HepG2 (cell line): ENCODE measurements at regions not wholly inside any gene's neighbourhood (a gene's known extent, or its start where the extent isn't known, plus 50 kb on each side); places are given as distances from the start of the nearest gene placed in this dataset.
A peak's percentile ranks its signal among the peaks of the same experiment; 100 is the strongest.

Experiments
- CREM ChIP-seq, 2 experiments: sonication (generic) in 1 of 2; formaldehyde crosslinking in 1 of 2; IDR thresholded peaks; 2 replicates each; pipeline versions ENCODE4 v1.4.0 to v1.6.1; 2016 to 2020; ENCODE audit warnings: antibody characterized with exemption in 1 of 2, mild to moderate bottlenecking in 1 of 2, missing genetic modification reagents in 1 of 2
- ETV5 ChIP-seq: IDR thresholded peaks from 2 replicates; pipeline ENCODE4 v1.6.1; 2018; ENCODE audit warnings: missing biosample characterization, missing genetic modification reagents, inconsistent platforms, borderline replicate concordance
- FOXO1 ChIP-seq: sonication (generic); formaldehyde crosslinking; IDR thresholded peaks from 2 replicates; pipeline ENCODE4 v1.4.0; 2020; ENCODE audit warnings: missing genetic modification reagents
- HNRNPH1 ChIP-seq: fragments of 200-400 bp; formaldehyde crosslinking; optimal IDR thresholded peaks from 2 replicates; pipeline ENCODE3; 2017; ENCODE audit warnings: mild to moderate bottlenecking, low read depth, low read length
- HOXA3 ChIP-seq: sonication (generic); formaldehyde crosslinking; IDR thresholded peaks from 2 replicates; pipeline ENCODE4 v1.5.0; 2020; ENCODE audit warnings: missing genetic modification reagents
- KDM6A ChIP-seq: IDR thresholded peaks from 2 replicates; pipeline ENCODE4 v1.6.1; 2016; ENCODE audit warnings: low read depth
- MAFG ChIP-seq: sonication (generic); formaldehyde crosslinking; IDR thresholded peaks from 2 replicates; pipeline ENCODE4 v1.5.1; 2020; ENCODE audit warnings: mild to moderate bottlenecking, missing genetic modification reagents
- MIER2 ChIP-seq: IDR thresholded peaks from 2 replicates; pipeline ENCODE4 v1.6.1; 2016; ENCODE audit warnings: missing biosample characterization, missing genetic modification reagents
- NFE2L2 ChIP-seq: fragments of 150-350 bp; IDR thresholded peaks from 2 replicates; pipeline ENCODE4 v1.6.1; 2014; ENCODE audit warnings: low read length
- NR3C1 ChIP-seq: sonication (generic); formaldehyde crosslinking; IDR thresholded peaks from 2 replicates; pipeline ENCODE4 v1.4.0; 2020; ENCODE audit warnings: missing genetic modification reagents
- ZFAT ChIP-seq: sonication (generic); formaldehyde crosslinking; conservative IDR thresholded peaks from 2 replicates; pipeline ENCODE4 v1.8.1; 2023; ENCODE audit warnings: missing genetic modification reagents, inconsistent platforms
- ZMYM3 ChIP-seq: sonication (generic); formaldehyde crosslinking; IDR thresholded peaks from 2 replicates; pipeline ENCODE4 v1.5.1; 2020; ENCODE audit warnings: mild to moderate bottlenecking, missing genetic modification reagents
- ZNF451 ChIP-seq: sonication (generic); formaldehyde crosslinking; IDR thresholded peaks from 2 replicates; pipeline ENCODE4 v1.5.0; 2020; ENCODE audit warnings: mild to moderate bottlenecking, missing genetic modification reagents
- ZNF589 ChIP-seq: sonication (generic); formaldehyde crosslinking; conservative IDR thresholded peaks from 2 replicates; pipeline ENCODE4 v1.8.0; 2022; ENCODE audit warnings: mild to moderate bottlenecking, moderate library complexity, missing genetic modification reagents
- ZNF772 ChIP-seq: sonication (generic); formaldehyde crosslinking; IDR thresholded peaks from 2 replicates; pipeline ENCODE4 v1.5.0; 2020; ENCODE audit warnings: mild to moderate bottlenecking, missing genetic modification reagents
- TF ChIP-seq, protein P1 (sequence below): sonication (generic); formaldehyde crosslinking; IDR thresholded peaks from 2 replicates; pipeline ENCODE4 v1.4.0; 2020; ENCODE audit warnings: missing genetic modification reagents
- TF ChIP-seq, protein P2 (sequence below): sonication (generic); formaldehyde crosslinking; IDR thresholded peaks from 2 replicates; pipeline ENCODE4 v1.4.0; 2020; ENCODE audit warnings: missing genetic modification reagents, borderline replicate concordance
- TF ChIP-seq, protein P3 (sequence below): sonication (generic); formaldehyde crosslinking; IDR thresholded peaks from 2 replicates; pipeline ENCODE4 v1.8.0; 2022; ENCODE audit warnings: mild to moderate bottlenecking, missing genetic modification reagents, moderate library complexity
- TF ChIP-seq, protein P4 (sequence below): sonication (generic); formaldehyde crosslinking; IDR thresholded peaks from 2 replicates; pipeline ENCODE4 v1.8.1; 2023; ENCODE audit warnings: mild to moderate bottlenecking, missing genetic modification reagents
- TF ChIP-seq, protein P5 (sequence below): IDR thresholded peaks from 2 replicates; pipeline ENCODE4 v1.6.1; 2018; ENCODE audit warnings: missing genetic modification reagents
- TF ChIP-seq, protein P6 (sequence below): sonication (generic); formaldehyde crosslinking; IDR thresholded peaks from 2 replicates; pipeline ENCODE4 v1.9.0; 2021; ENCODE audit warnings: missing genetic modification reagents, borderline replicate concordance

DNA sequence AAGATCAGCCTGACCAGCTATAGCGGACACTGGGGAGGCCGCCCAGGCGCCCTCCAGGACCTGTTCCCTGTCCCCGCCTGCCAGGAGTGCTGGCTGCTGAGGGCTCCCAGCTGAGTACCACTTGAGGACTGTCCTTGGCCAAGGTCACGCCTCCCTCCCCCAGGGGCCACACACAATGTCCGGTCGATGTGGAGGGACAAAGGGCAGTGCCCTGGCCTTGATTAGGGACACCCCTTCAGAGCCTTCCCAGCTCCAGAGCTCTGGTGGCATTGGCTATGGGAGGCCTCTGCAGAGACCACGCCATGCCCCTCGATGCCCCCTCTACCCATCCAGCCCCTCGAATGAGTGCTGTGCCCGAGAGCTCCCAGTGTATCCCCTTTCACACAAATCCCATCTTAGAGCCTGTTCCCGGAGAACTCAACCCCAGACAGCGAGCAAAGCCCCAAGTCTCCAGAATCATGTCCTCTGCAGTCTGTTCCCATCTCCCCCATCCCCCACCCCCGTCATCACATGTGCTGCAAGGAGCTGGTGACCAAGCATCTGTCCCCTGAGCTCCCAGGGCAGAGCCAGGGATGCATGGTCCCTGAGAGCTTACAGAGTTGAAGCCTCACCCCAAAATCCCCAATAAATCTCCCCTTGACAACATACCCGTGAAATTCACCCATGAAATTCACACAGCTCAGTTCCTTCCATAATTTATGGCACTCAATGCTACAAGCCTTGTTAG lies 158.9 kb downstream of the NUP210 start (continued):
- TF ChIP-seq, protein P1, sequence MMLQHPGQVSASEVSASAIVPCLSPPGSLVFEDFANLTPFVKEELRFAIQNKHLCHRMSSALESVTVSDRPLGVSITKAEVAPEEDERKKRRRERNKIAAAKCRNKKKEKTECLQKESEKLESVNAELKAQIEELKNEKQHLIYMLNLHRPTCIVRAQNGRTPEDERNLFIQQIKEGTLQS, result no peak
- TF ChIP-seq, protein P2, sequence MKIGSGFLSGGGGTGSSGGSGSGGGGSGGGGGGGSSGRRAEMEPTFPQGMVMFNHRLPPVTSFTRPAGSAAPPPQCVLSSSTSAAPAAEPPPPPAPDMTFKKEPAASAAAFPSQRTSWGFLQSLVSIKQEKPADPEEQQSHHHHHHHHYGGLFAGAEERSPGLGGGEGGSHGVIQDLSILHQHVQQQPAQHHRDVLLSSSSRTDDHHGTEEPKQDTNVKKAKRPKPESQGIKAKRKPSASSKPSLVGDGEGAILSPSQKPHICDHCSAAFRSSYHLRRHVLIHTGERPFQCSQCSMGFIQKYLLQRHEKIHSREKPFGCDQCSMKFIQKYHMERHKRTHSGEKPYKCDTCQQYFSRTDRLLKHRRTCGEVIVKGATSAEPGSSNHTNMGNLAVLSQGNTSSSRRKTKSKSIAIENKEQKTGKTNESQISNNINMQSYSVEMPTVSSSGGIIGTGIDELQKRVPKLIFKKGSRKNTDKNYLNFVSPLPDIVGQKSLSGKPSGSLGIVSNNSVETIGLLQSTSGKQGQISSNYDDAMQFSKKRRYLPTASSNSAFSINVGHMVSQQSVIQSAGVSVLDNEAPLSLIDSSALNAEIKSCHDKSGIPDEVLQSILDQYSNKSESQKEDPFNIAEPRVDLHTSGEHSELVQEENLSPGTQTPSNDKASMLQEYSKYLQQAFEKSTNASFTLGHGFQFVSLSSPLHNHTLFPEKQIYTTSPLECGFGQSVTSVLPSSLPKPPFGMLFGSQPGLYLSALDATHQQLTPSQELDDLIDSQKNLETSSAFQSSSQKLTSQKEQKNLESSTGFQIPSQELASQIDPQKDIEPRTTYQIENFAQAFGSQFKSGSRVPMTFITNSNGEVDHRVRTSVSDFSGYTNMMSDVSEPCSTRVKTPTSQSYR (CRISPR knock-in tag), result peak; percentile 86; the same call in 1 of the 2 replicates
- TF ChIP-seq ZNF451 (CRISPR knock-in tag) (no peak), ZFAT (CRISPR knock-in tag) (no peak), NFE2L2 (no peak), ZMYM3 (CRISPR knock-in tag) (peak; percentile 72), MIER2 (CRISPR knock-in tag) (no peak), MAFG (CRISPR knock-in tag) (no peak), ZNF772 (CRISPR knock-in tag) (no peak), ETV5 (CRISPR knock-in tag) (peak; percentile 56; the same call in 1 of the 2 replicates), ZNF589 (0 out of 2 replicates have a peak, but pooled peaks have one; percentile 46), HNRNPH1 (no peak), NR3C1 (no peak), CREM (IDR thresholded peaks at IDR 0.05) (no peak), CREM (CRISPR knock-in tag; IDR thresholded peaks at IDR 0.05) (no peak), KDM6A (0 out of 2 replicates have a peak, but pooled peaks have one; percentile 35), HOXA3 (peak; percentile 62), FOXO1 (CRISPR knock-in tag) (peak; percentile 40; the same call in 1 of the 2 replicates)
- TF ChIP-seq, protein P3, sequence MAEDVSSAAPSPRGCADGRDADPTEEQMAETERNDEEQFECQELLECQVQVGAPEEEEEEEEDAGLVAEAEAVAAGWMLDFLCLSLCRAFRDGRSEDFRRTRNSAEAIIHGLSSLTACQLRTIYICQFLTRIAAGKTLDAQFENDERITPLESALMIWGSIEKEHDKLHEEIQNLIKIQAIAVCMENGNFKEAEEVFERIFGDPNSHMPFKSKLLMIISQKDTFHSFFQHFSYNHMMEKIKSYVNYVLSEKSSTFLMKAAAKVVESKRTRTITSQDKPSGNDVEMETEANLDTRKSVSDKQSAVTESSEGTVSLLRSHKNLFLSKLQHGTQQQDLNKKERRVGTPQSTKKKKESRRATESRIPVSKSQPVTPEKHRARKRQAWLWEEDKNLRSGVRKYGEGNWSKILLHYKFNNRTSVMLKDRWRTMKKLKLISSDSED (CRISPR knock-in tag), result no peak
- TF ChIP-seq, protein P4, sequence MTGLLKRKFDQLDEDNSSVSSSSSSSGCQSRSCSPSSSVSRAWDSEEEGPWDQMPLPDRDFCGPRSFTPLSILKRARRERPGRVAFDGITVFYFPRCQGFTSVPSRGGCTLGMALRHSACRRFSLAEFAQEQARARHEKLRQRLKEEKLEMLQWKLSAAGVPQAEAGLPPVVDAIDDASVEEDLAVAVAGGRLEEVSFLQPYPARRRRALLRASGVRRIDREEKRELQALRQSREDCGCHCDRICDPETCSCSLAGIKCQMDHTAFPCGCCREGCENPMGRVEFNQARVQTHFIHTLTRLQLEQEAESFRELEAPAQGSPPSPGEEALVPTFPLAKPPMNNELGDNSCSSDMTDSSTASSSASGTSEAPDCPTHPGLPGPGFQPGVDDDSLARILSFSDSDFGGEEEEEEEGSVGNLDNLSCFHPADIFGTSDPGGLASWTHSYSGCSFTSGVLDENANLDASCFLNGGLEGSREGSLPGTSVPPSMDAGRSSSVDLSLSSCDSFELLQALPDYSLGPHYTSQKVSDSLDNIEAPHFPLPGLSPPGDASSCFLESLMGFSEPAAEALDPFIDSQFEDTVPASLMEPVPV (CRISPR knock-in tag), result no peak
- TF ChIP-seq, protein P5, sequence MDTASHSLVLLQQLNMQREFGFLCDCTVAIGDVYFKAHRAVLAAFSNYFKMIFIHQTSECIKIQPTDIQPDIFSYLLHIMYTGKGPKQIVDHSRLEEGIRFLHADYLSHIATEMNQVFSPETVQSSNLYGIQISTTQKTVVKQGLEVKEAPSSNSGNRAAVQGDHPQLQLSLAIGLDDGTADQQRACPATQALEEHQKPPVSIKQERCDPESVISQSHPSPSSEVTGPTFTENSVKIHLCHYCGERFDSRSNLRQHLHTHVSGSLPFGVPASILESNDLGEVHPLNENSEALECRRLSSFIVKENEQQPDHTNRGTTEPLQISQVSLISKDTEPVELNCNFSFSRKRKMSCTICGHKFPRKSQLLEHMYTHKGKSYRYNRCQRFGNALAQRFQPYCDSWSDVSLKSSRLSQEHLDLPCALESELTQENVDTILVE, result no peak
- TF ChIP-seq, protein P6, sequence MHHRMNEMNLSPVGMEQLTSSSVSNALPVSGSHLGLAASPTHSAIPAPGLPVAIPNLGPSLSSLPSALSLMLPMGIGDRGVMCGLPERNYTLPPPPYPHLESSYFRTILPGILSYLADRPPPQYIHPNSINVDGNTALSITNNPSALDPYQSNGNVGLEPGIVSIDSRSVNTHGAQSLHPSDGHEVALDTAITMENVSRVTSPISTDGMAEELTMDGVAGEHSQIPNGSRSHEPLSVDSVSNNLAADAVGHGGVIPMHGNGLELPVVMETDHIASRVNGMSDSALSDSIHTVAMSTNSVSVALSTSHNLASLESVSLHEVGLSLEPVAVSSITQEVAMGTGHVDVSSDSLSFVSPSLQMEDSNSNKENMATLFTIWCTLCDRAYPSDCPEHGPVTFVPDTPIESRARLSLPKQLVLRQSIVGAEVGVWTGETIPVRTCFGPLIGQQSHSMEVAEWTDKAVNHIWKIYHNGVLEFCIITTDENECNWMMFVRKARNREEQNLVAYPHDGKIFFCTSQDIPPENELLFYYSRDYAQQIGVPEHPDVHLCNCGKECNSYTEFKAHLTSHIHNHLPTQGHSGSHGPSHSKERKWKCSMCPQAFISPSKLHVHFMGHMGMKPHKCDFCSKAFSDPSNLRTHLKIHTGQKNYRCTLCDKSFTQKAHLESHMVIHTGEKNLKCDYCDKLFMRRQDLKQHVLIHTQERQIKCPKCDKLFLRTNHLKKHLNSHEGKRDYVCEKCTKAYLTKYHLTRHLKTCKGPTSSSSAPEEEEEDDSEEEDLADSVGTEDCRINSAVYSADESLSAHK (CRISPR knock-in tag), result no peak
